ENCODE measurements at regions not wholly inside any gene's neighbourhood (a gene's known extent, or its start where the extent isn't known, plus 50 kb on each side); places are given as distances from the start of the nearest gene placed in this dataset.
"Not testable (repeated sequence)": the region's sequence is repeated elsewhere in the genome, so short reads cannot be mapped to it uniquely, and the experiment has no call there.

DNA sequence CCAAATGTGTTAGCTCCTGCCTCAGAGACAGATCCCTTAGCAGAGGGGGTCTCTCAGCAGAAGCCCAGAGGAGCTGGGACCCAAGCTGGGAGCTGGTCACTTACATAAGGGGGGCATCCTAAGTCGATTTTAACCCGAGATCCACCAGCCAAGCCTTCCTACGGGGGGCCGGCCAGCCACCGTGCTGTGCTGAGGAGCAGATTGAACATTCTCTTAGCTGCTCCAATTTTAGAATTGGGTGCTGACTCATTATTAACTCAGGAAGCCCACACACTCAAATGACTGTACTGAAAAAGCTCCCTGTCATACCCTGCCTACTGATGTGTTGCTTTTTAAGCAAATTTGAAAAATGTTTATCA is 373.0 kb downstream of the BCL2L11 start:
- FAIRE-seq; H3K4me1 ChIP-seq; H3K9me3 ChIP-seq; DNase-seq; H3K27me3 ChIP-seq; intact Hi-C loops (cut with DNase I); H3K36me3 ChIP-seq: not testable (repeated sequence)
- Histone ChIP-seq H3K4me3 (peak overlapping the region in 1 of 4 donors; percentile 28), H3K27ac (peak overlapping the region in 1 of 4 donors; percentile 62)
- 30 to 34% methylated on average over 5 of the region's 5 CpGs for WGBS, 2 donors
- ATAC-seq, result peak in 2 of 4 donors; percentile 45 to 56

DNA sequence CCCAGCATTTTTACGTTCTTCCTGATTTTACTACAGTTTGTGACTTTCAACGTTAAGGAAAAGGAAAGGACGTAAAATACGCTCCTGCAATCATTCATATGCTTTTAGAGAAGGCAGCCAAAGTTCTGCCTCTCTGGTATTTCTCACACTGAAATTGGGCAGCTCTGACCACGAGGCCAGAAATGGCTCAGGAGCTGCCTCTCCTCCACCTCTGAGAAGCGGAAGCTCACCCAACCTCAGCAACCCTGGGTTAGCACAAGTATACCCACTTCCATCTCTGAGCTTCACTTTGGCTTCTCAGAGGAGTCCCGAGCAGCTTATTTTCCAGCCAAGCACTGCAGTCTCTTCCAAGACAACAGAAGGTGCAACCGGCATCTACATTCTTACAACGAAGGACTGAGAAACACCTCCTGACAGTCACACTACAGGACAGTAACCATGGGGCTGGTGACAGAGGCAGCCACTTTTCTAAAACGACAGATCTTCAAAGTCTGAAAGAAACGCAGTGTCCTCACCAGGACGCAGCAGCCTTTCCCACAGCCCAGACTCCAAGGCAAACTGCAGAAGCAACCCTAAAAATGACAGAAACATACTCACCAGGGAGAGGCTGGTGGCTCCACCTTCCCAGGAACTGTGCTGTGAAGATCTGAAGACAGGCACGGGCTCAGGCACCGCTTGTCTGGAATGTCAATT is 373.7 kb downstream of the BCL2L11 start:
- FAIRE-seq; H3K27me3 ChIP-seq; H3K36me3 ChIP-seq; DNase-seq; H3K9me3 ChIP-seq; intact Hi-C loops (cut with DNase I); H3K4me1 ChIP-seq: not testable (repeated sequence)
- Histone ChIP-seq H3K4me3 (peak overlapping the region in 1 of 4 donors; percentile 31), H3K27ac (peak overlapping the region in 2 of 4 donors; percentile 54 to 62)
- WGBS, 2 donors, result 20 to 21% methylated on average over 8 of the region's 14 CpGs
- ATAC-seq, result peak; percentile 51 to 72 (median 60)

DNA sequence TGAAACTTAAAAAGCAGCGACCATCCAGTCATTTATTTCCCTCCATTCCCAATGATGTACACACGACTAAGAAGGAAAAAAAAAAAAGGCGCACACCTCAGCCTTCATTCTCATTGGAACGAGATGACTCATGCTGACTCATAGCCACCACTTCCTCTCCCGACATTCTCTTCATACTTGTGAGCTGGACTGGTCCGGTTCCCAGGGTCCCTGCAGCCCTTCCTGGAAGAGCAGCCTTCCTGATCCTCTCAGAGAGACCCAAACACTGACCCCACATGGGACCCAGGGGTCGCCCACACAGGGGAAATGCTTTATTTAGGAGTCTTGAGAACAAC is 374.2 kb downstream of the BCL2L11 start:
- FAIRE-seq; H3K4me1 ChIP-seq; DNase-seq; H3K9me3 ChIP-seq; H3K36me3 ChIP-seq; intact Hi-C loops (cut with DNase I); H3K27me3 ChIP-seq: not testable (repeated sequence)
- peak overlapping the region in 2 of 4 donors; percentile 54 to 62 for H3K27ac ChIP-seq
- peak; percentile 91 to 93 (median 92) for ATAC-seq
- WGBS, 2 donors, result 0 to 2% methylated on average over 1 to 4 of the region's 7 CpGs
- H3K4me3 ChIP-seq, result peak overlapping the region in 1 of 4 donors; percentile 31

DNA sequence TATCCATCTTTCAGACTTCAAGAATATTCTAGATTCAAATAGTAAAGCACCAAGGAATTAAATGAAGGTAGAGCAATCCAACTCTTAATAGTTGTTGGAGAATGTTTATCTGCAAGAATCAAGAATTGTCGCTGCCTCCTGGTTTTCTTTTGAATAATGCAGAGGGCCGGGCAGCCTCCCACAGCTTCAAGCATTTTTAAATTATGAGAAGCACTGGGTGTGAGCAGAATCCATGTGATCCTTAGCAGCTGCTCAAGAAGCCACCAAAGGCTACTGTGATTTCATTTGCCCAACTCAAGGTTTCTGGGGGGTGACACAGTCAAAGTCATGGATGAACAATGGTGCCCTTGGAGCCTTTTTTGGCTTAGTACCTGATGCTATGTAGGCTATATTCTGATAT is 374.9 kb downstream of the BCL2L11 start:
- H3K4me3 ChIP-seq; H3K4me1 ChIP-seq; DNase-seq; H3K36me3 ChIP-seq; H3K9me3 ChIP-seq; FAIRE-seq; intact Hi-C loops (cut with DNase I); H3K27me3 ChIP-seq: not testable (repeated sequence)
- H3K27ac ChIP-seq, result peak overlapping the region in 2 of 4 donors; percentile 50 to 52
- peak in 1 of 4 donors; percentile 7 for ATAC-seq
- 68 to 79% methylated on average over 2 of the region's 2 CpGs for WGBS, 2 donors

DNA sequence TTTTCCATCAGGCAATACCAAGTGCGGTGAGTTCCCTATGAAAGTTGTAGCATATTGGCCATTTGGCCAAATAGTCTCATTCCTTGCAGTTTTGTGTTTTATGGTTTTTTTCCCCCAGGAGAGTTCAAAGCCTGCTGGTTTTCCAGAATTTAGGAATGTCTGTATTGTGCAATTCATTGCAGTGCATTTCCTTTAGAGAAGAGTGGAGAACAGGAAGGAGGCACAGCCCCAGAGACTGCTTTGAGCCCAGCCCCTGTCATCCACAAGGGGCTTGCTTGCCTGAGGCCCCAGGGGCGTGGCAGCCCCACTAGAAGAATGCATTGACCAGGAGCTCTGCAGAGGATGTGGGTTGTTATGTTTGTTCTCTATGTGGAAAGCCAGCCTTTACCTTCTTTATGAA is 375.5 kb downstream of the BCL2L11 start:
- H3K27ac ChIP-seq, result peak overlapping the region in 2 of 4 donors; percentile 50 to 52
- FAIRE-seq; H3K27me3 ChIP-seq; DNase-seq; H3K4me1 ChIP-seq; H3K36me3 ChIP-seq; intact Hi-C loops (cut with DNase I); H3K9me3 ChIP-seq; H3K4me3 ChIP-seq; ATAC-seq: not testable (repeated sequence)
- WGBS, 2 donors, result 74 to 77% methylated on average over 2 of the region's 2 CpGs

DNA sequence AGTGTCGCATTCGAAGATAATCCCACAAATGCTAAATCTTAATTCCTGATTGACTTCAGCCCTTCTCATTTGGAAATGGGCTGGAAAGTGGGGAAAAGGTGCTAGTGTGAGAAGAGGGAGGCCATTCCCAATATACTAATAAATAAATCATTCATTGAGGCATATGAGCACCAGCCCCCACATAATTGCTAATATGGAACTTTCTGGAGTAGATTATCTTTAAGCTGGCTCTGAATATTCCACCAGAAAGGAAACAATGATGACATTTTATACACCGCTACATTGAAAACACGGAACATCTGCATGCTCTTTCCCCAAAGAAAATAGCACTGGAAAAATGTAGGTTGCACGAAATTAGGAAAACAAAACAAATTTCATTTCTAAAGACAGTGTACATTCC is 376.1 kb downstream of the BCL2L11 start:
- ATAC-seq; H3K27ac ChIP-seq; DNase-seq; FAIRE-seq; intact Hi-C loops (cut with DNase I); H3K4me1 ChIP-seq; H3K9me3 ChIP-seq; H3K36me3 ChIP-seq; H3K27me3 ChIP-seq; H3K4me3 ChIP-seq: not testable (repeated sequence)
- WGBS, 2 donors, result 85 to 97% methylated on average over 4 of the region's 5 CpGs

DNA sequence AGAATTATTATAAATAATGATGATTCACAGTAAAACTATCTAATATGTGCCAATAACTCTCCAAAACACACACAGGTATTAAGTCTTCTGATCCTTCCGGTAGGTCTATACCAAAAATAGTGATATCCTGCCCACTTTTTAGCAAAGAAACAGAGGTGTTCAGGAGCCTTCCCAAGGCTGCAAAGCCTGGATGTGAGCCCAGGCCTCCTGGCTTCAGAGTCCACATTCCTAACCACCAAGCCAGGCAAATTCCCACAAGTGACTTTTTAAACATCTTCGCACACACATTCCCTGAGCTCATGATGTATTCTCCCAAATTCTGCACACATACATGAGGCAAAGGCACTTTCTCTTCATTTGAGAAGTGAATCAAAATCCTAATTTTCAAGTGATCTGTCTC is 376.6 kb downstream of the BCL2L11 start:
- H3K9me3 ChIP-seq; DNase-seq; H3K36me3 ChIP-seq; H3K4me1 ChIP-seq; H3K27ac ChIP-seq; ATAC-seq; H3K4me3 ChIP-seq; H3K27me3 ChIP-seq; FAIRE-seq; intact Hi-C loops (cut with DNase I): not testable (repeated sequence)
- WGBS, 2 donors, result 53 to 58% methylated on average over 2 of the region's 2 CpGs

DNA sequence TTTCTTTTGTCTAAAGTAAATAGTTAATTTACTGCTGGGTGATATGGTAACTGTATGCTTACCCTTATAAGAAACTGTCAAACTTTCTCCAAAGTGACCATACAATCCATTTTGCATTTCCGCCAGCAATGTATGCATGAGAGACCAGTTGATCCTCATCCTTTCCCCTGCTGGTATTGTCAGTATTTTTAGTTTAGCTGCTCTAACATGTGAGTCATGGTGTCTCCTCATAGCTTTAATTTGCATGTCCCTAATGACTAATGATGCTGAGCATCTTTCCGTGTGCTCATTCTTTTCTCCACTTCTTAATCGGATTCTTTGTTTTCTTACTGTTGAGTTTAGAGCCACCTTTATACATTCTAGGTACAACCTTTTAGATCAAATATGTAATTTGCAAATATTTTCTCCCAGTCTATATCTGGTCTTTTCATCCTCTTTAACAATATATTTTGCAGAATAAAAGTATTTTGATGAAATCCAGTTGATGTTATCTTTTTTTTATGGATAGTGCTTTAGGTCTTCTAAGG is 379.9 kb downstream of the BCL2L11 start:
- ATAC-seq; intact Hi-C loops (cut with DNase I); H3K27ac ChIP-seq; H3K4me3 ChIP-seq; H3K36me3 ChIP-seq; H3K27me3 ChIP-seq; H3K9me3 ChIP-seq; H3K4me1 ChIP-seq; DNase-seq; FAIRE-seq: not testable (repeated sequence)
- 74 to 80% methylated on average over 2 of the region's 3 CpGs for WGBS, 2 donors

DNA sequence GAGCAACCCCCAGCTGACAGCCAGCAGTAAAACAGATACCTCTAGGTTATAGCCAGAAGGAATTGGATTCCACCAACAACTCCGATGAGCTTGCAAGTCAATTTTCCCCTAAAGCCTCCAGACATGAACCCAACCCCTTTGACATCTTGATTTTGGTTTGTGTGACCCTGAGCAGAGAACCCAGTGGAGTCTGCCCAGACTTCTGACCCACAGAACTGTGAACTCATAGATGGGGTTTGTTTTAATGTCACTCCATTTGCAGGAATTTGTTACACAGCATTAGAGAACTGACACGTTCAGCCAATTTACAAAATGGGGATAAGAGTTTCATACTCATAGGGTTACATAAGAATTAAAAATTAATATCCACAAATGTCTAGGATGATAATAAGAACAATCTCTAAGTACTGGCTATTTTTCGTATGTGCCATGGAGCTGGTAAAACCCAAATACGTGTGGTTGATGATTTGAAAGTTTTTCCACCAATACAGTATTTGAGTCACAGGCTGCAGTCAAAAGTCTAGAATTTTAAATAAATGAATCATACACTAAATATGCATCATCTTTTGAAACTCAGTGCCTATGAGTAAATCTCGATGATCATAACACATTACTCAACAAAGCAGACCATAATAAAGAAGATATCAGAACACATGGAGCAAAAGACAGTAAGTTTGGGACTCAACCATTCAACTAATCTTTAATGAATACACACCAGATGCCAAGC is 380.0 kb downstream of the ANAPC1 start:
- FAIRE-seq; H3K4me3 ChIP-seq; H3K36me3 ChIP-seq; H3K4me1 ChIP-seq; DNase-seq; H3K9me3 ChIP-seq; H3K27ac ChIP-seq; H3K27me3 ChIP-seq; intact Hi-C loops (cut with DNase I): not testable (repeated sequence)
- ATAC-seq, result peak in 2 of 4 donors; percentile 13 to 24
- WGBS, 2 donors, result 0% methylated on average over 1 of the region's 5 CpGs

DNA sequence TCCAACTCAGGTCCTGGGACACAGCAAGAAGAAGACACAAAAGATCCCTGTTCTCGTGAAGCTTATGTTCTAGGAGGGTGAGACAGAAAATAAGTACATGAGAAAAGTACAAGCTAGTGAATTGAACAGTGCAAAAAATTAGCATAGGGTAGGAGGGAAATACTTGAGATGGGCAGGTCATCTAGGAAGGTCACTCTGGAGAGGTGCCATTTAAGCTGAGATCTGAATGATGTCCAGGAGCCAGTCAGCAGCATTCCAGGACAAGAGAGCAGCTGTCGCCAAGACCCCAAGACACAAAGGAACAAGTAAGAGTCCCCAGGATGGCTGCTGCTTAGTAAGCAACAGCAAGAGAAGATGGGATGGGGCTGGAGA is 379.4 kb downstream of the ANAPC1 start:
- DNase-seq; H3K27ac ChIP-seq; H3K9me3 ChIP-seq; H3K4me1 ChIP-seq; H3K4me3 ChIP-seq; H3K36me3 ChIP-seq; intact Hi-C loops (cut with DNase I); H3K27me3 ChIP-seq; FAIRE-seq; ATAC-seq: not testable (repeated sequence)
- WGBS, 2 donors, result 77 to 87% methylated on average over 1 of the region's 2 CpGs

DNA sequence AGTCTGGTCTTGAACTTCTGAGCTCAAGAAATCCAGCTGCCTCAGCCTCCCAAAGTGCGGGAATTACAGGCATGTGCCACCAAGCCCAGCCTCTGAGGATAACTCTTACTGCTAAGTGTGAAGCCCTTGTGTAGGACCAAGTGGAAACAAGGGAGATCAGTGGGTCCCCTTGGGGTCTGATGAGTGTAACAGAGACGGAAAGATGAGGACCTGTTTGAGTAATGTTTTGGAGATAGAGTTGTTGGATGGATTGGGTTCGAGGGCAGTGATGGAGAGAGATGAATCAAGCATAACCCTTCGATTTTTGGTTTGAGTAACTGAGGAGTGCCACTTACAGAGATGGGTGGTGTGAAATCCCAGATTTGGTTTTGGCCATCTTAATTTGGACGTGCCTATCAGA is 378.7 kb downstream of the ANAPC1 start:
- H3K9me3 ChIP-seq; H3K4me3 ChIP-seq; H3K4me1 ChIP-seq; DNase-seq; FAIRE-seq; ATAC-seq; H3K27ac ChIP-seq; intact Hi-C loops (cut with DNase I); H3K27me3 ChIP-seq; H3K36me3 ChIP-seq: not testable (repeated sequence)
- 35 to 57% methylated on average over 5 of the region's 5 CpGs for WGBS, 2 donors

DNA sequence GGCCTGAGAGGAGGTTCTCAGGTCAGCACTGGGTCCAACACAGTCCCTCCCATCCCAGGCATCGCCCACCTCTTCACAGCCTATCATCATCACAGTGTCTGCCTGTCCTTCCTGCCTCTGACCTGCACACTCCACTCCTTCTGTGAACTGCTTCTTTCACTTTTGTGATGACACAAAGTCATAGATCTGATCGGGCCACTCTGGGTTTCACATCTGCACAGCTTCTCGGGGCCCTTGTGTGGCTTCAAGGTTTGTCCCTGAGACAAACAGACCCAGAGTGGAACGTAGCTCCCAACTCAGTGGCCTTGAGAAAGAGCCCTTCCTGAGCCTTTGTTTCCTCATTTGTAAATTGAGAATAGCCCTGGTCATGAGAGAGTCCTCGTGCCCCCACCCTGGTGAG is 377.1 kb downstream of the ANAPC1 start:
- H3K27ac ChIP-seq; ATAC-seq; intact Hi-C loops (cut with DNase I); H3K4me1 ChIP-seq; FAIRE-seq; H3K27me3 ChIP-seq; H3K9me3 ChIP-seq; DNase-seq; H3K4me3 ChIP-seq; H3K36me3 ChIP-seq: not testable (repeated sequence)
- 29 to 39% methylated on average over 4 of the region's 5 CpGs for WGBS, 2 donors
